ENCODE measurements at regions not wholly inside any gene's neighbourhood (a gene's known extent, or its start where the extent isn't known, plus 50 kb on each side); places are given as distances from the start of the nearest gene placed in this dataset.
"Not testable (repeated sequence)": the region's sequence is repeated elsewhere in the genome, so short reads cannot be mapped to it uniquely, and the experiment has no call there.

- TF ChIP-seq CTCF, POLR2A (IDR thresholded peaks at IDR 0.05): not testable (repeated sequence)
These were observed 83.9 kb upstream of the WDR75 start for GRCh38 chr2:189357375-189357774.

Measured in heart left ventricle (tissue), 13 donors.